HepG2 (cell line): ENCODE measurements at regions not wholly inside any gene's neighbourhood (a gene's known extent, or its start where the extent isn't known, plus 50 kb on each side); places are given as distances from the start of the nearest gene placed in this dataset.

Experiments
- ATAC-seq: fragments of 200-7000 bp; cut with Tn5 transposase; 3 replicates; pipeline ENCODE4 v1.9.1; 2020; ENCODE audit warnings: mild to moderate bottlenecking, moderate library complexity
- BruUV-seq: library from RNA; stranded (reverse); fragments of 400-500 nt; replicated peaks from 2 replicates; lab custom pipeline; 2021; lab: Mats Ljungman, UMichigan
- CTCF ChIA-PET: fragments of 300-600 bp; formaldehyde crosslinking; extraction: SDS; loops from one replicate; lab custom pipeline; 2021; ENCODE audit warnings: low total read pairs, inconsistent platforms, low intra/inter-chr PET ratio; lab: Yijun Ruan, JAX
- POLR2A ChIA-PET: fragments of 350-600 bp; sonication (Branson Sonifier 250); formaldehyde crosslinking; loops from one replicate; lab custom pipeline; 2020; ENCODE audit warnings: antibody characterized with exemption, inconsistent platforms; lab: Yijun Ruan, JAX
- DNase-seq: peaks from one replicate; pipeline ENCODE4 v3.0.0-alpha.2; 2015; ENCODE audit warnings: low spot score
- FAIRE-seq: peaks from 3 replicates; lab custom pipeline; 2011; peaks lifted over from hg19 to GRCh38; lab: Jason Lieb, UNC
- H2AFZ ChIP-seq: one replicate; pipeline ENCODE4 v1.6.1; 2011; ENCODE audit warnings: low read length, inconsistent platforms
- H3K27ac ChIP-seq: fragments of 300-600 bp; 3 replicates; pipeline ENCODE4 v1.8.0; 2011; ENCODE audit warnings: mixed run types, mild to moderate bottlenecking, mixed read lengths, low read length, inconsistent platforms; ENCODE audit not compliant: insufficient read depth; ENCODE audit errors: extremely low read length
- H3K27me3 ChIP-seq, 2 experiments: fragments of 200-600 bp in 1 of 2; 2 replicates in 1 of 2; 3 replicates in 1 of 2; pipeline versions ENCODE4 v1.6.0 to v1.8.0; 2011; ENCODE audit warnings: low read length in 2 of 2, mild to moderate bottlenecking in 2 of 2, moderate library complexity in 2 of 2, inconsistent platforms in 1 of 2; ENCODE audit not compliant: insufficient read depth in 2 of 2, control insufficient read depth in 1 of 2
- H3K36me3 ChIP-seq, 2 experiments: fragments of 200-600 bp in 1 of 2; replicated peaks in 1 of 2; 2 replicates in 1 of 2; 3 replicates in 1 of 2; pipeline versions ENCODE4 v1.5.1 to v1.8.0; 2011; ENCODE audit warnings: low read length in 2 of 2, inconsistent platforms in 1 of 2; ENCODE audit not compliant: insufficient read depth in 2 of 2, control insufficient read depth in 1 of 2
- H3K4me1 ChIP-seq: 2 replicates; pipeline ENCODE4 v1.5.1; 2012; ENCODE audit warnings: low read length, inconsistent platforms; ENCODE audit not compliant: insufficient read depth
- H3K4me2 ChIP-seq: 2 replicates; pipeline ENCODE4 v1.6.0; 2011; ENCODE audit warnings: low read depth, low read length, inconsistent platforms
- H3K4me3 ChIP-seq, 3 experiments: fragments of 200-600 bp in 1 of 3; sonication (generic), shearing (Covaris generic) in 1 of 3; replicated peaks in 1 of 3; 2 replicates each; pipeline ENCODE4 v1.5.1; 2011 to 2016; ENCODE audit warnings: low read length in 3 of 3, inconsistent platforms in 2 of 3, low read depth in 2 of 3, mild to moderate bottlenecking in 2 of 3, control low read depth in 1 of 3, mixed read lengths in 1 of 3; ENCODE audit not compliant: insufficient read depth in 1 of 3
- H3K79me2 ChIP-seq: one replicate; pipeline ENCODE4 v1.6.1; 2011; ENCODE audit warnings: low read length, inconsistent platforms; ENCODE audit not compliant: insufficient read depth
- H3K9ac ChIP-seq: 2 replicates; pipeline ENCODE4 v1.6.0; 2011; ENCODE audit warnings: mild to moderate bottlenecking, low read depth, low read length, inconsistent platforms; ENCODE audit not compliant: insufficient read depth
- H3K9me3 ChIP-seq: 2 replicates; pipeline ENCODE4 v1.5.1; 2012; ENCODE audit warnings: mild to moderate bottlenecking, low read length
- H4K20me1 ChIP-seq: 2 replicates; pipeline ENCODE4 v1.6.0; 2011; ENCODE audit warnings: inconsistent platforms, mild to moderate bottlenecking, low read length, moderate library complexity; ENCODE audit not compliant: insufficient read depth
- ADNP ChIP-seq: sonication (generic); formaldehyde crosslinking; IDR thresholded peaks from 2 replicates; pipeline ENCODE4 v1.4.0; 2020; ENCODE audit warnings: missing genetic modification reagents
- CBX1 ChIP-seq: IDR thresholded peaks from one replicate; pipeline ENCODE4 v1.6.1; 2016; ENCODE audit warnings: antibody characterized with exemption, low read depth
- MXD3 ChIP-seq: IDR thresholded peaks from 2 replicates; pipeline ENCODE4 v1.6.1; 2016; ENCODE audit warnings: mild to moderate bottlenecking, missing biosample characterization, missing genetic modification reagents
- PAWR ChIP-seq: sonication (generic); formaldehyde crosslinking; IDR thresholded peaks from 2 replicates; pipeline ENCODE4 v1.4.0; 2020; ENCODE audit warnings: missing genetic modification reagents, mild to moderate bottlenecking, borderline replicate concordance
- PBX2 ChIP-seq: IDR thresholded peaks from 2 replicates; pipeline ENCODE4 v1.6.1; 2016; ENCODE audit warnings: control low read depth
- SCMH1 ChIP-seq: sonication (generic); formaldehyde crosslinking; IDR thresholded peaks from 2 replicates; pipeline ENCODE4 v1.9.0; 2021; ENCODE audit warnings: missing genetic modification reagents, mild to moderate bottlenecking, borderline replicate concordance
- SIN3A ChIP-seq: IDR thresholded peaks from 2 replicates; pipeline ENCODE4 v1.6.1; 2011; ENCODE audit warnings: low read depth, mild to moderate bottlenecking, control low read depth, low read length, borderline replicate concordance
- TEF ChIP-seq: sonication (generic); formaldehyde crosslinking; IDR thresholded peaks from 2 replicates; pipeline ENCODE4 v1.5.0; 2020; ENCODE audit warnings: missing genetic modification reagents
- U2AF1 ChIP-seq: fragments of 200-400 bp; formaldehyde crosslinking; optimal IDR thresholded peaks from 2 replicates; pipeline ENCODE3; 2017; ENCODE audit warnings: mild to moderate bottlenecking, low read depth, low read length
- ZBTB43 ChIP-seq: sonication (generic); formaldehyde crosslinking; conservative IDR thresholded peaks from 2 replicates; pipeline ENCODE4 v1.4.0; 2020; ENCODE audit warnings: missing genetic modification reagents
- ZC3H4 ChIP-seq: sonication (generic); formaldehyde crosslinking; IDR thresholded peaks from 2 replicates; pipeline ENCODE4 v1.4.0; 2020; ENCODE audit warnings: missing genetic modification reagents, borderline replicate concordance
- ZNF337 ChIP-seq: sonication (generic); formaldehyde crosslinking; IDR thresholded peaks from 2 replicates; pipeline ENCODE4 v1.5.1; 2020; ENCODE audit warnings: missing genetic modification reagents, low read depth, mild to moderate bottlenecking, borderline replicate concordance
- ZNF460 ChIP-seq: sonication (generic); formaldehyde crosslinking; IDR thresholded peaks from 2 replicates; pipeline ENCODE4 v1.5.1; 2020; ENCODE audit warnings: missing genetic modification reagents, mild to moderate bottlenecking, borderline replicate concordance
- ZNF672 ChIP-seq: sonication (generic); formaldehyde crosslinking; IDR thresholded peaks from 2 replicates; pipeline ENCODE4 v1.8.1; 2022; ENCODE audit warnings: missing genetic modification reagents
- ZSCAN9 ChIP-seq: IDR thresholded peaks from 2 replicates; pipeline ENCODE4 v1.6.1; 2016; ENCODE audit warnings: borderline replicate concordance
- WGBS: methylation state at CpG from one replicate; pipeline ENCODE4 v1.1.6; 2017; ENCODE audit warnings: low lambda C conversion rate; 5-methylcytosine and 5-hydroxymethylcytosine counted together
- in situ Hi-C: cut with HindIII; loops from 2 replicates; pipeline ENCODE4 v1.10.0; 2017; ENCODE audit warnings: low pct_unique_long_range_greater_than_20kb; ENCODE audit not compliant: extremely low pct_ligation_motif_present
- intact Hi-C: fragments of 100-400 bp; cut with micrococcal nuclease; formaldehyde crosslinking; loops from one replicate; pipeline ENCODE4 v1.10.0; 2022; ENCODE audit not compliant: unreplicated experiment
- TF ChIP-seq, protein P1 (sequence below): sonication (generic); formaldehyde crosslinking; IDR thresholded peaks from 2 replicates; pipeline ENCODE4 v1.4.0; 2020; ENCODE audit warnings: missing genetic modification reagents
- TF ChIP-seq, protein P2 (sequence below): sonication (generic); formaldehyde crosslinking; IDR thresholded peaks from 2 replicates; pipeline ENCODE4 v1.4.0; 2020; ENCODE audit warnings: mild to moderate bottlenecking, missing genetic modification reagents
- TF ChIP-seq, protein P3 (sequence below): sonication (generic); formaldehyde crosslinking; IDR thresholded peaks from 2 replicates; pipeline ENCODE4 v1.8.0; 2022; ENCODE audit warnings: mild to moderate bottlenecking, missing genetic modification reagents; ENCODE audit not compliant: insufficient replicate concordance

DNA sequence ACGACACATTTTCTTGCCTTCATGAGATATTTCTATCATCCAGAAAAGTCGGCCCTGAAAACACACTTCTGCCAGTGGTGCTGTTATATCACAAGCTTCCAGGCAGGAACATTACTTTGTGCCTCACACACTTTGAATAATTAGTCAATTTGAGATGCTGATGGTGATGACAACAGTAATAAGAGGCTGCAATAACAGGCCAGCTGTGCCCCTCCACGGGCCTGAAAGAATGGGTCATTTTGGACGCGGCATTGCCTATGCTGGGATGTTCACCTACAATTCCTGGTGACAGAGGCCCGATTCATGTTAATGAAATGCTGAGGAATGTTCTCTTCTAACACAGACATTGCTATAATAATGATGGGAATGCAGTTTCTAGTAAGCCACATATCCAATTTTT, 463.8 kb upstream of the KIRREL3 start (continued):
- no peak for TF ChIP-seq CBX1
- no peak for TF ChIP-seq ZNF460 (CRISPR knock-in tag)
- no peak for TF ChIP-seq ZNF337 (CRISPR knock-in tag)
- TF ChIP-seq SCMH1 (CRISPR knock-in tag) = no peak
- no peak for TF ChIP-seq U2AF1
- TF ChIP-seq ADNP = no peak
- no peak for TF ChIP-seq ZC3H4 (CRISPR knock-in tag)
- TF ChIP-seq PAWR (CRISPR knock-in tag) = no peak
- no peak for TF ChIP-seq ZSCAN9
- TF ChIP-seq PBX2 (CRISPR knock-in tag) = no peak

DNA sequence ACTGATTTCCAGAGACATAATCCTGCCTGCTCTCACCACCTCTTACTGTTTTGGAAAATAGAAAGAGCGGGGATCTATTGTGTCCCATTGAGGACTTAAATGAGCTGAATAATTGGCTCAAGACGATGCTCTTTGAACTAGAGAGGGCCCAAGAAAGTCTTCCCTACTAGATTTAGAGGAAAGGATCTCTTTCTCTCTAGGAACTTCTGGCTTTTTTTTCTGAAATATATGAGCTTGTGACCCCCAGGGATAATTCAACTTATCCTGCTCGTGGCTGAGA, 461.4 kb upstream of the KIRREL3 start:
- in situ Hi-C loops (no loop called here), intact Hi-C loops (no loop called here)
- ATAC-seq (no peak), DNase-seq (no peak), FAIRE-seq (no peak)
- Histone ChIP-seq H2AFZ (no peak overlapping the region), H3K4me1 (no peaks in the 10 kb centered on the region), H3K9ac (no peak overlapping the region), H3K36me3 (no peaks in the 10 kb centered on the region), H3K27ac (no peak overlapping the region), H3K4me3 (no peak overlapping the region), H3K4me2 (no peak overlapping the region), H3K9me3 (no peaks in the 10 kb centered on the region), H3K79me2 (no peaks in the 10 kb centered on the region), H3K27me3 (no peaks in the 10 kb centered on the region), H4K20me1 (no peaks in the 10 kb centered on the region)
- CTCF ChIA-PET = no interaction called here
- WGBS = 3% methylated on average over 3 of the region's 3 CpGs
- POLR2A ChIA-PET = no interaction called here
- no TSS peak for BruUV-seq
- TF ChIP-seq, protein P1, sequence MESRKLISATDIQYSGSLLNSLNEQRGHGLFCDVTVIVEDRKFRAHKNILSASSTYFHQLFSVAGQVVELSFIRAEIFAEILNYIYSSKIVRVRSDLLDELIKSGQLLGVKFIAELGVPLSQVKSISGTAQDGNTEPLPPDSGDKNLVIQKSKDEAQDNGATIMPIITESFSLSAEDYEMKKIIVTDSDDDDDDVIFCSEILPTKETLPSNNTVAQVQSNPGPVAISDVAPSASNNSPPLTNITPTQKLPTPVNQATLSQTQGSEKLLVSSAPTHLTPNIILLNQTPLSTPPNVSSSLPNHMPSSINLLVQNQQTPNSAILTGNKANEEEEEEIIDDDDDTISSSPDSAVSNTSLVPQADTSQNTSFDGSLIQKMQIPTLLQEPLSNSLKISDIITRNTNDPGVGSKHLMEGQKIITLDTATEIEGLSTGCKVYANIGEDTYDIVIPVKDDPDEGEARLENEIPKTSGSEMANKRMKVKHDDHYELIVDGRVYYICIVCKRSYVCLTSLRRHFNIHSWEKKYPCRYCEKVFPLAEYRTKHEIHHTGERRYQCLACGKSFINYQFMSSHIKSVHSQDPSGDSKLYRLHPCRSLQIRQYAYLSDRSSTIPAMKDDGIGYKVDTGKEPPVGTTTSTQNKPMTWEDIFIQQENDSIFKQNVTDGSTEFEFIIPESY (CRISPR knock-in tag) = no peak
- TF ChIP-seq, protein P2, sequence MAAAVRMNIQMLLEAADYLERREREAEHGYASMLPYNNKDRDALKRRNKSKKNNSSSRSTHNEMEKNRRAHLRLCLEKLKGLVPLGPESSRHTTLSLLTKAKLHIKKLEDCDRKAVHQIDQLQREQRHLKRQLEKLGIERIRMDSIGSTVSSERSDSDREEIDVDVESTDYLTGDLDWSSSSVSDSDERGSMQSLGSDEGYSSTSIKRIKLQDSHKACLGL = no peak
- TF ChIP-seq ZNF672 (CRISPR knock-in tag) (no peak), TEF (CRISPR knock-in tag) (no peak), MXD3 (CRISPR knock-in tag) (no peak), ZBTB43 (CRISPR knock-in tag) (no peak), SIN3A (no peak)
- TF ChIP-seq, protein P3, sequence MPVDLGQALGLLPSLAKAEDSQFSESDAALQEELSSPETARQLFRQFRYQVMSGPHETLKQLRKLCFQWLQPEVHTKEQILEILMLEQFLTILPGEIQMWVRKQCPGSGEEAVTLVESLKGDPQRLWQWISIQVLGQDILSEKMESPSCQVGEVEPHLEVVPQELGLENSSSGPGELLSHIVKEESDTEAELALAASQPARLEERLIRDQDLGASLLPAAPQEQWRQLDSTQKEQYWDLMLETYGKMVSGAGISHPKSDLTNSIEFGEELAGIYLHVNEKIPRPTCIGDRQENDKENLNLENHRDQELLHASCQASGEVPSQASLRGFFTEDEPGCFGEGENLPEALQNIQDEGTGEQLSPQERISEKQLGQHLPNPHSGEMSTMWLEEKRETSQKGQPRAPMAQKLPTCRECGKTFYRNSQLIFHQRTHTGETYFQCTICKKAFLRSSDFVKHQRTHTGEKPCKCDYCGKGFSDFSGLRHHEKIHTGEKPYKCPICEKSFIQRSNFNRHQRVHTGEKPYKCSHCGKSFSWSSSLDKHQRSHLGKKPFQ (CRISPR knock-in tag) = no peak
